WERI-Rb-1 (cell line): ENCODE measurements at regions not wholly inside any gene's neighbourhood (a gene's known extent, or its start where the extent isn't known, plus 50 kb on each side); places are given as distances from the start of the nearest gene placed in this dataset.

Experiments used
- DNase-seq: peaks from one replicate; pipeline ENCODE4 v3.0.0-alpha.2; 2020
- H3K27ac ChIP-seq: fragments of 250-450 bp; sonication (Bioruptor Pico); 2 replicates; pipeline ENCODE4 v1.5.1; 2020; ENCODE audit warnings: mild to moderate bottlenecking, moderate library complexity
- H3K27me3 ChIP-seq: fragments of 250-450 bp; sonication (Bioruptor Pico); 2 replicates; pipeline ENCODE4 v1.5.1; 2021; ENCODE audit warnings: mild to moderate bottlenecking, low read depth, moderate library complexity; ENCODE audit not compliant: insufficient read depth, severe bottlenecking
- H3K36me3 ChIP-seq: fragments of 250-450 bp; sonication (Bioruptor Pico); 2 replicates; pipeline ENCODE4 v1.5.1; 2020; ENCODE audit warnings: mild to moderate bottlenecking, moderate library complexity
- H3K4me3 ChIP-seq: 2 replicates; pipeline ENCODE4 v1.5.1; 2011; ENCODE audit warnings: low read depth, mild to moderate bottlenecking, control low read depth, low read length
- H3K9me3 ChIP-seq: fragments of 250-450 bp; sonication (Bioruptor Pico); 2 replicates; pipeline ENCODE4 v1.5.1; 2021; ENCODE audit warnings: mild to moderate bottlenecking, moderate library complexity; ENCODE audit not compliant: severe bottlenecking
- CTCF ChIP-seq: IDR thresholded peaks from 2 replicates; pipeline ENCODE4 v1.5.1; 2011; ENCODE audit warnings: low read depth, mild to moderate bottlenecking, control low read depth, inconsistent platforms, low read length

DNA sequence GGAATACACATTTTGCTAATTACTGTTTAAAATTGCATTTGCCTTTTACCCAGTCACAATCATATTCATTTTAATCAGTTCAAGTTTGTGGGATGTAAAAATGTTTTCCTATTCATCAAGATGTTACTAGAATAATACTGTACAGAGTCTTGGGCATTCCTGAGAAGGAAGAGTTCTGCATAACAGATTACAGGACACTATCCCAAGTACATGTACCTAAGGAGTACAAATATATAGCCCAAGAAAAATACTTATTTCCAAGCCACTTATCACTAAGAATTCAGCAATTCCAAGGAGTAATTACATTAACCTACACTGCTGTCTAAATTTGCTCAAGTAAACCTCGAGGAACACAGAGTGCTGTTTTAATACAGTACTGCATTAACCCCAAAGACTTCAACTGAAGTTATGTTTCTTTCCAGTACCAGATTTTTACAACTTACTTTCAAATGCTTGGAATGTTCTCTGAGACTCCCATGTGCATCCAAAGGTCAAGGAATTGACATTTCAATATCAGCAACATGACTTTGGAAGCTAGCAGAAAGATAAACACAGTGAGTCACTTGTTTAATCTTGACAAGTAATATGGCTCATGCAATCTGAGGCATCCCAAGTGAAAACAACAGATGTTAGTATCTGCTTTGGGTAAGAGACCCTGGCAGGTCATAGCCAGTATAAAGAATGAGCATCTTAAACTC is 125.4 kb upstream of the BET1 start:
- no peaks in the 10 kb centered on the region for H3K9me3 ChIP-seq
- H3K36me3 ChIP-seq = no peaks in the 10 kb centered on the region
- DNase-seq = no peak
- H3K4me3 ChIP-seq = no peak overlapping the region
- H3K27ac ChIP-seq = no peak overlapping the region
- TF ChIP-seq CTCF = no peak
- H3K27me3 ChIP-seq = no peaks in the 10 kb centered on the region

- H3K36me3 ChIP-seq = no peaks in the 10 kb centered on the region
- H3K4me3 ChIP-seq = no peak overlapping the region
- DNase-seq = no peak
- no peaks in the 10 kb centered on the region for H3K9me3 ChIP-seq
- H3K27me3 ChIP-seq = no peaks in the 10 kb centered on the region
- no peak overlapping the region for H3K27ac ChIP-seq
- no peak for TF ChIP-seq CTCF
Observed at GRCh38 chr7:94130716-94131115, 126.6 kb upstream of the BET1 start.

DNA sequence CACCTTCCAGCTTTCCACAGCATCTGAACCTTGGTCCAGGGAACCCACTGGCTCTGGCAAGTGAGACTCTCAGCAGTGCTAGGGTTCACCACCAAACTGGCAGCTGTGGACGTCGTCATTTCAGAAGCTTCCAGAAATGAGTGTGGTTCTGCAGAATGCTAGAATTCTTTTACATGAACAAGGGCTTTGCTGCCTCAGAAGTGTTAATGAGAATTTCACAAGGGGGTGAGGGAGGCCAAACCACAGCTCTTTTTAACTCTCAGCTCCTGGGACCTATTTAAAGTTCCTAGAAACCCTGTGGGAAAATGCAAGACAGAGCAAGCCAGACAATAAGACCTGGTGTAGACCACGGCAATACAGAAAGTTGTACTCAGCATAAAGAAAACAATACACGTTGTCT is 129.3 kb upstream of the BET1 start:
- H3K36me3 ChIP-seq = no peaks in the 10 kb centered on the region
- no peak for TF ChIP-seq CTCF
- no peaks in the 10 kb centered on the region for H3K9me3 ChIP-seq
- no peak overlapping the region for H3K27ac ChIP-seq
- DNase-seq = no peak
- H3K27me3 ChIP-seq = no peaks in the 10 kb centered on the region
- no peak overlapping the region for H3K4me3 ChIP-seq

DNA sequence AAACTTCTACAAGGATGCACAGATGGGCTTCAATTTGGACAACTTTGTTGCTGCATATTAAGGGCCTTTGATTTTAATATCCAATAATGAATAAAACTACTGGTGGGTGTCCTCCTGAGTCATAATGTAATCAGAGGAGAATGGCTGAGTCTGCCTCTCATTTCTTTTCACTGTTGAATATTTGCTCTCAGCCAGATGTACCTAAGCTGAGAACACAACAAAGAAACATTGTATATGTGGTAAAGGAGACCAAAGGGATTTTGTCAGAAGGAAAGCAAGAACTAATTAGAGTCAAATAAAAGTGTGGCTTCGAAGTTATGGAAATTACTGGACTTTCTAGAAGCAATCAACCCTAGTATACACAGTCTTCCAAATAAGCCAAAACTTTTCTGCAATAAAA is 131.0 kb upstream of the BET1 start:
- no peak for DNase-seq
- Histone ChIP-seq H3K9me3 (no peaks in the 10 kb centered on the region), H3K4me3 (no peak overlapping the region), H3K27me3 (no peaks in the 10 kb centered on the region), H3K36me3 (no peaks in the 10 kb centered on the region), H3K27ac (no peak overlapping the region)
- TF ChIP-seq CTCF = no peak

GRCh38 chr7:94142281-94142680 is 138.1 kb upstream of the BET1 start:
- no peak for TF ChIP-seq CTCF
- Histone ChIP-seq H3K9me3 (no peaks in the 10 kb centered on the region), H3K4me3 (no peak overlapping the region), H3K27ac (no peak overlapping the region), H3K27me3 (no peaks in the 10 kb centered on the region), H3K36me3 (no peaks in the 10 kb centered on the region)
- DNase-seq = no peak

DNA sequence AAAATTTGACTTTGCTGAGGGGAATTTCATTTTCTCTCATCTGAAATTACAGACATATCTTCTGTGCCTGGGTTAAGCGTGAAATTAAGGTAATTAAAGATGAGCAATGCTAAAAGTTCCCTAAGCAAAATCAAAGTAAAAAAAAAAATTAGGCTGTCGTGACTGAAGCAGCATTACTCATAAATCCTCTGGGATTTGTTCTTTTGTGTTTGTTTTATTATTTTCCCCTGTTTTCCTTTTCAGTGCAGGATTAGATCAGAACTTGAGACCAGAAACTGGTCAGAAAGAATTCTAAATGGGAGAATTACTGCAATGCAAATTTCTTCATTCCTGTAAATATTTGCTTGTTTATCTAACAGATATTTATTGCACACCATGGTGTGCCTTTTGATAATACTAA is 141.4 kb upstream of the BET1 start:
- no peaks in the 10 kb centered on the region for H3K36me3 ChIP-seq
- H3K4me3 ChIP-seq = no peak overlapping the region
- no peaks in the 10 kb centered on the region for H3K9me3 ChIP-seq
- no peak overlapping the region for H3K27ac ChIP-seq
- DNase-seq = no peak
- no peaks in the 10 kb centered on the region for H3K27me3 ChIP-seq
- TF ChIP-seq CTCF = no peak
